HG02852 (cell line): ENCODE measurements at regions not wholly inside any gene's neighbourhood (a gene's known extent, or its start where the extent isn't known, plus 50 kb on each side); places are given as distances from the start of the nearest gene placed in this dataset.

ENCODE experiments used
- ATAC-seq: cut with Tn5 transposase; IDR thresholded peaks from one replicate; pipeline ENCODE4 v1.9.1; 2021; ENCODE audit warnings: mild to moderate bottlenecking, moderate library complexity; ENCODE audit not compliant: unreplicated experiment

- no peak for ATAC-seq
Measured at GRCh38 chr12:107973950-107974349, 155.1 kb upstream of the WSCD2 start.

GRCh38 chr12:107976331-107976730 is 152.8 kb upstream of the WSCD2 start:
- no peak for ATAC-seq

GRCh38 chr12:107978201-107978600 is 150.9 kb upstream of the WSCD2 start:
- no peak for ATAC-seq

GRCh38 chr12:107978641-107979040 is 150.4 kb upstream of the WSCD2 start:
- no peak for ATAC-seq

GRCh38 chr12:107983756-107984472 is 145.2 kb upstream of the WSCD2 start:
- ATAC-seq: no peak

GRCh38 chr12:107984973-107985372 is 144.1 kb upstream of the WSCD2 start:
- ATAC-seq: no peak

GRCh38 chr12:107986183-107986582 is 142.9 kb upstream of the WSCD2 start:
- no peak for ATAC-seq

- ATAC-seq: no peak
Measured at GRCh38 chr12:107990325-107990724, 138.8 kb upstream of the WSCD2 start.

GRCh38 chr12:107992029-107992428 is 137.1 kb upstream of the WSCD2 start:
- ATAC-seq: no peak

GRCh38 chr12:107992870-107993451 is 136.1 kb upstream of the WSCD2 start:
- peak; percentile 62 for ATAC-seq

GRCh38 chr12:107998863-107999262 is 130.2 kb upstream of the WSCD2 start:
- ATAC-seq: no peak

GRCh38 chr12:108000111-108000510 is 129.0 kb upstream of the WSCD2 start:
- no peak for ATAC-seq

- ATAC-seq: no peak
Measured at GRCh38 chr12:108004319-108004718, 124.8 kb upstream of the WSCD2 start.

GRCh38 chr12:108008163-108008905 is 120.8 kb upstream of the WSCD2 start:
- no peak for ATAC-seq

GRCh38 chr12:108009442-108010070 is 119.5 kb upstream of the WSCD2 start:
- no peak for ATAC-seq

- ATAC-seq: no peak
Measured at GRCh38 chr12:108016022-108016564, 113.0 kb upstream of the WSCD2 start.

GRCh38 chr12:108017472-108018057 is 111.5 kb upstream of the WSCD2 start:
- ATAC-seq: no peak

- no peak for ATAC-seq
Measured at GRCh38 chr12:108019862-108020261, 109.2 kb upstream of the WSCD2 start.

GRCh38 chr12:108021141-108021540 is 107.9 kb upstream of the WSCD2 start:
- ATAC-seq: no peak

- no peak for ATAC-seq
Measured at GRCh38 chr12:108021949-108022522, 107.1 kb upstream of the WSCD2 start.
